Transverse colon (tissue), 4 donors: ENCODE measurements at regions not wholly inside any gene's neighbourhood (a gene's known extent, or its start where the extent isn't known, plus 50 kb on each side); places are given as distances from the start of the nearest gene placed in this dataset.

ENCODE experiments used
- DNase-seq: peaks from one replicate; pipeline ENCODE4 v3.0.0-alpha.2; 2019
- H3K27ac ChIP-seq, 4 donors: fragments of 200-600 bp; sonication (generic); 2 replicates each; pipeline ENCODE4 v1.5.1; 2016 to 2018; ENCODE audit warnings: inconsistent platforms in 4 of 4
- H3K27me3 ChIP-seq: fragments of 200-600 bp; sonication (generic); 2 replicates; pipeline ENCODE4 v1.5.1; 2017; ENCODE audit warnings: inconsistent platforms
- H3K36me3 ChIP-seq, 4 donors: fragments of 200-600 bp; sonication (generic); 2 replicates each; pipeline ENCODE4 v1.5.1; 2017 to 2019; ENCODE audit warnings: inconsistent platforms in 4 of 4
- H3K4me1 ChIP-seq, 4 donors: fragments of 200-600 bp; sonication (generic); 2 replicates each; pipeline ENCODE4 v1.5.1; 2017 to 2020; ENCODE audit warnings: inconsistent platforms in 4 of 4
- H3K4me3 ChIP-seq, 4 donors: fragments of 200-600 bp; sonication (generic); 1 replicate in 1 of 4; 2 replicates in 3 of 4; pipeline versions ENCODE4 v1.5.1 to v1.6.1; 2017 to 2019; ENCODE audit warnings: inconsistent platforms in 4 of 4
- H3K9me3 ChIP-seq, 2 donors: fragments of 200-600 bp; sonication (generic); 2 replicates each; pipeline ENCODE4 v1.5.1; 2017 to 2019; ENCODE audit warnings: inconsistent platforms in 2 of 2
- CTCF ChIP-seq, 5 experiments: fragments of 200-600 bp in 3 of 5; fragments of 450-650 bp in 2 of 5; sonication (generic) in 3 of 5; IDR thresholded peaks; 1 replicate in 2 of 5; 2 replicates in 3 of 5; pipeline ENCODE4 v1.5.1; 2016 to 2017; ENCODE audit warnings: antibody characterized with exemption in 5 of 5, inconsistent platforms in 3 of 5, mild to moderate bottlenecking in 2 of 5, moderate library complexity in 1 of 5
- EP300 ChIP-seq: sonication (generic); formaldehyde crosslinking; IDR thresholded peaks from one replicate; pipeline ENCODE4 v1.6.1; 2017; ENCODE audit warnings: antibody characterized with exemption, low read depth
- POLR2A ChIP-seq: fragments of 450-650 bp; IDR thresholded peaks from one replicate; pipeline ENCODE4 v1.6.1; 2016; ENCODE audit warnings: antibody characterized with exemption, mild to moderate bottlenecking, moderate library complexity
- POLR2AphosphoS5 ChIP-seq, 3 donors: sonication (generic); formaldehyde crosslinking; IDR thresholded peaks; one replicate each; pipeline ENCODE4 v1.6.1; 2016; ENCODE audit warnings: antibody characterized with exemption in 3 of 3
- WGBS, 2 donors: methylation state at CpG; one replicate each; pipeline ENCODE4 v1.1.5; 2018; ENCODE audit warnings: low coverage in 1 of 2; 5-methylcytosine and 5-hydroxymethylcytosine counted together
- in situ Hi-C, 4 donors: fragments of 200-750 bp; cut with MboI; loops; one replicate each; pipeline versions ENCODE4 v1.15.0 to v1.15.1; 2017; ENCODE audit warnings: low sequenced_read_pairs in 3 of 4, low pct_ligation_motif_present in 1 of 4, low pct_unique_long_range_greater_than_20kb in 1 of 4
- intact Hi-C: fragments of 100-400 bp; cut with DNase I; formaldehyde crosslinking; loops from one replicate; pipeline ENCODE4 v1.15.1; 2023; ENCODE audit warnings: low total_unique reads

- Histone ChIP-seq H3K27me3 (no peaks in the 10 kb centered on the region), H3K4me3 (no peak overlapping the region), H3K9me3 (no peaks in the 10 kb centered on the region), H3K4me1 (no peaks in the 10 kb centered on the region), H3K27ac (no peak overlapping the region), H3K36me3 (no peaks in the 10 kb centered on the region)
- in situ Hi-C loops, result no loop called here
- intact Hi-C loops, result no loop called here
- no peak for TF ChIP-seq POLR2A
- no peak for TF ChIP-seq CTCF (IDR thresholded peaks at IDR 0.05)
- no peak for DNase-seq
- 80 to 94% methylated on average over 4 to 14 of the region's 14 CpGs for whole genome bisulfite sequencing, 2 donors
Observed at GRCh38 chr14:26175658-26176057, 422.2 kb downstream of the NOVA1 start.

- 71% methylated on average over 2 of the region's 2 CpGs for WGBS, 2 donors
- no peaks in the 10 kb centered on the region for H3K4me1 ChIP-seq
- H3K9me3 ChIP-seq, result no peaks in the 10 kb centered on the region
- no peak for TF ChIP-seq POLR2AphosphoS5 (IDR thresholded peaks at IDR 0.05)
- no peak for TF ChIP-seq CTCF (IDR thresholded peaks at IDR 0.05)
- no peak for TF ChIP-seq EP300
- TF ChIP-seq POLR2A, result no peak
- intact Hi-C loops, result no loop called here
- H3K4me3 ChIP-seq, result no peak overlapping the region
- H3K27ac ChIP-seq, result no peak overlapping the region
- H3K36me3 ChIP-seq, result no peaks in the 10 kb centered on the region
- no peak for DNase-seq
- H3K27me3 ChIP-seq, result no peaks in the 10 kb centered on the region
- in situ Hi-C loops, result no loop called here
Observed at GRCh38 chr14:26174395-26174794, 423.4 kb downstream of the NOVA1 start.

GRCh38 chr14:26173581-26174110 is 424.2 kb downstream of the NOVA1 start:
- in situ Hi-C loops, result no loop called here
- no peak overlapping the region for H3K27ac ChIP-seq

GRCh38 chr14:26172396-26172795 is 425.4 kb downstream of the NOVA1 start:
- no peaks in the 10 kb centered on the region for H3K27me3 ChIP-seq
- no peaks in the 10 kb centered on the region for H3K4me1 ChIP-seq
- no peak overlapping the region for H3K27ac ChIP-seq
- no peaks in the 10 kb centered on the region for H3K9me3 ChIP-seq
- in situ Hi-C loops, result no loop called here
- no peaks in the 10 kb centered on the region for H3K36me3 ChIP-seq
- intact Hi-C loops, result no loop called here
- H3K4me3 ChIP-seq, result no peak overlapping the region
- no peak for DNase-seq
- no peak for TF ChIP-seq CTCF (IDR thresholded peaks at IDR 0.05)
- no peak for TF ChIP-seq POLR2AphosphoS5 (IDR thresholded peaks at IDR 0.05)
- TF ChIP-seq EP300, result no peak
- TF ChIP-seq POLR2A, result no peak

More at GRCh38 chr14:26173581-26174110, 424.2 kb downstream of the NOVA1 start:
- WGBS, 2 donors, result 4 to 15% methylated on average over 2 of the region's 2 CpGs
- Histone ChIP-seq H3K4me3 (no peak overlapping the region), H3K36me3 (no peaks in the 10 kb centered on the region), H3K9me3 (no peaks in the 10 kb centered on the region), H3K27me3 (no peaks in the 10 kb centered on the region), H3K4me1 (no peaks in the 10 kb centered on the region)
- intact Hi-C loops, result no loop called here
- DNase-seq, result no peak
- no peak for TF ChIP-seq EP300
- TF ChIP-seq POLR2AphosphoS5 (IDR thresholded peaks at IDR 0.05), result no peak
- TF ChIP-seq POLR2A, result no peak
- TF ChIP-seq CTCF (IDR thresholded peaks at IDR 0.05), result no peak
